ENCODE measurements at regions not wholly inside any gene's neighbourhood (a gene's known extent, or its start where the extent isn't known, plus 50 kb on each side); places are given as distances from the start of the nearest gene placed in this dataset.

- in situ Hi-C loops (cut with HindIII; ENCODE audit: low sequenced_read_pairs), result no loop called here
- no peak for DNase-seq (ENCODE audit: low spot score)
These were observed 55.5 kb upstream of the SPATA31C2 start for GRCh38 chr9:88193766-88194165.

- in situ Hi-C loops (cut with HindIII; ENCODE audit: low sequenced_read_pairs), result no loop called here
These were observed 53.2 kb upstream of the SPATA31C2 start for GRCh38 chr9:88191456-88191855.

GRCh38 chr9:88189371-88189770 lies 51.1 kb upstream of the SPATA31C2 start:
- no peak for DNase-seq (ENCODE audit: low spot score)
- in situ Hi-C loops (cut with HindIII; ENCODE audit: low sequenced_read_pairs), result no loop called here

More at GRCh38 chr9:88191456-88191855, 53.2 kb upstream of the SPATA31C2 start:
- no peak for DNase-seq (ENCODE audit: low spot score)
